ENCODE measurements at regions not wholly inside any gene's neighbourhood (a gene's known extent, or its start where the extent isn't known, plus 50 kb on each side); places are given as distances from the start of the nearest gene placed in this dataset.
"Not testable (repeated sequence)": the region's sequence is repeated elsewhere in the genome, so short reads cannot be mapped to it uniquely, and the experiment has no call there.

- no peak for DNase-seq (ENCODE audit: low read depth)
These were observed 448.9 kb upstream of the ERCC4 start for GRCh38 chr16:13471036-13471435.

DNA sequence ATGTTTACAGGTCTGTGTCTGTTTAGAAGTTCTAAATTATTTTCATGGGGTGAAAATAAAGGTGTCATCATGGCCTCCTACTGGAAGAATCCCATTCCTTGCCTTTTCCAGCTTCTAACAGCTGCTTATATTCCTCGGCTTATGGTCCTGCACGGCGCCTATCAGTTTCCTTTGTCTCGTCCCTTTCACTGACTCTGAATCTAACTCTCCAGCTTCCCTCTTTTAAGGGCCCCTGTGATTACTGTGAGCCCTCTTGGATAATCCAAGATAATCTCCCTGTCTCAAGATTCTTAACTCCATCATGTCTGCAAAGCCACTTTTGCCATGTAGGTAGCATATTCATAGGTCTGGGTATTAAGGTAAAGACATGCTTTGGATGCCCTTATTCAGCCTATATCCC lies 441.0 kb upstream of the ERCC4 start:
- no peak for DNase-seq (ENCODE audit: low read depth)

DNA sequence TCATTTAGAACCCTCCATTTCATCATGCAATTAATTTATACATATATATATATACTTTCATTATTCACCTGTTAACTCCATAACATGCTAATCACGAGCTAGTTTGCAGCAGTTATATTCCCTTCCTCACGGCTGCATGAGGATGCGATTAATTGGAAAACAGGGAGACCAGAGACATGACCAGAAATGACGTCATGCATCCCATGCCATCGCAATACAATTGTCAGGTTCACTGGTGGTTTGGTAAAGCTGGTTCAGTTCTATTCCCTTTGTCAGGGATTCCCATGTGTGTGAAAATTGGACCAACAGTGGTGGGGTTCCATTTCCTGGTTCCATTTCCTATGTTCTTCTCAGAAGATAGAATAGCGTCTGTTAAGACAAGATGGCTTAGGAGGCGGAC lies 440.4 kb upstream of the ERCC4 start:
- DNase-seq (ENCODE audit: low read depth) = no peak

- DNase-seq (ENCODE audit: low read depth) = no peak
These were observed 439.2 kb upstream of the ERCC4 start for GRCh38 chr16:13480801-13481200.

GRCh38 chr16:13483121-13483520 lies 436.8 kb upstream of the ERCC4 start:
- DNase-seq (ENCODE audit: low read depth) = no peak

GRCh38 chr16:13489416-13489815 lies 430.5 kb upstream of the ERCC4 start:
- DNase-seq (ENCODE audit: low read depth) = not testable (repeated sequence)

- DNase-seq (ENCODE audit: low read depth) = no peak
These were observed 427.9 kb upstream of the ERCC4 start for GRCh38 chr16:13492046-13492445.

DNA sequence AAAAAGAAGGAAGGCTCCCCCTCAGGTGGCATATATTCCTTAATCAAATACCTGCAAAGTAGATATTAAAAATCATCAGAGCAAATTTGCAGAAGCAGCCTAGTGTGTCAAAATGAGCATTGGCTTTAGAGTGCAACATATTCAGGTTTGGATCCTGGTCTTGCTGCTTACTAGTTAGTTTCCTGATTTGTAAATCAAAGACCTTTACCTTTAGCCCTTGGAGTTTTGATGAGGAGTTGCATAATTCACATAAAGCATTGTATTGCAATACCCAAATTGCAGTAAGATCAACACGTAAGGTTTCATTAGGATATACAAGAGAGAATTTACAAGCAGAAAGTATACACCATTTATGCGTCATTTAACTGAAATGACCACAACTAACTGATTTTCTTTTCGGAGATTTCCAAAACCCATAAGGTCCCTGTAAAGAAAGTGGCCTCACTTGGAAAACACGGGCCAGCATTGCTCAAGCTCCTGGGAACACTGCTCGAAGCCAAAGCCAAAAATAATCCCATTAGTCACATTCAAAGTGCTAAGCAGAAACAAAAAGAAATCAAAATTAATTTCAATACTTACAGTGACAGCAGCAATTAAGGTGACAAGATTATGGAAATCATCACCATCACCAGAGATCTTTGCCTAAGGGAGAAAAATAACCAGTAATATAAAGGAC lies 415.9 kb upstream of the ERCC4 start:
- no peak for DNase-seq (ENCODE audit: low read depth)

DNA sequence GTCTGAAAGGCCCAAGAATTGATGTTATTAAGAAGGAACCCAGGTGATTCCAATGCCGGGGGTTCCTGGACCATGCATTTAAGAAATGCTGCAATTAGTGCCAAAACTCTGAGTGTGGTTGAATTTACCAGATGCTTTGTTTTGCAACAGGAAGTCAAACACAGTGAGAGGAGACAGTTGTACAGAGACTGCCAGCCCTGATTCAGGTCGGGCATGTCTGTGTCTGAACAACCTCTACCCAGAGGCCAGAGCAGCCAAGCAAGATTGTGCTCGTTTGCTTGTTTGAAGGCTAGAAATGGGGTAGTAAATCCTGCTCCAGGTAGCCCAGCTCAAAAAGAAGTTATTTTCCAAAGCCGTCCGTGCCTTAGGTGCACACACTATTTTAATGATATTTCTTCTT lies 412.4 kb upstream of the ERCC4 start:
- no peak for DNase-seq (ENCODE audit: low read depth)

- no peak for DNase-seq (ENCODE audit: low read depth)
These were observed 409.4 kb upstream of the ERCC4 start for GRCh38 chr16:13510425-13511151.

DNA sequence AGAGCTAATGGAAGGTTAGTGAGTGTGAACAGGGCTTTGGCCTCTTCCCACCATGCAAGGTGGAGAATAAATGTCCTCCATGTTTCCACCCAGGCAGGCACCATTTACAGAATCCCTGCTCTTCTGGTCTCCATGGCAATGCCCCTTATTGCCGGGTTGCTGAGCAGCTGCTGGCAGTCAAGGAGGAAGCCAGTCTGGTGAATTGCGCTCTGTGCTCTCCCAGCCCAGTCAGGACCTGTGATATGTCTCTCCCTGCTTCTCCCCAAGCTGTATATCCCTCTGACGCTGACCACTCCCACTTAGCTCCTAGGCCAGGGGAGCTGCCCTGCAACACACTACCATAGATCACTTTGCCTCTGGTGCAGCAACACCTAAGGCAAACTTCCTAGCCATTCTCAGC lies 402.1 kb upstream of the ERCC4 start:
- DNase-seq (ENCODE audit: low read depth) = no peak

DNA sequence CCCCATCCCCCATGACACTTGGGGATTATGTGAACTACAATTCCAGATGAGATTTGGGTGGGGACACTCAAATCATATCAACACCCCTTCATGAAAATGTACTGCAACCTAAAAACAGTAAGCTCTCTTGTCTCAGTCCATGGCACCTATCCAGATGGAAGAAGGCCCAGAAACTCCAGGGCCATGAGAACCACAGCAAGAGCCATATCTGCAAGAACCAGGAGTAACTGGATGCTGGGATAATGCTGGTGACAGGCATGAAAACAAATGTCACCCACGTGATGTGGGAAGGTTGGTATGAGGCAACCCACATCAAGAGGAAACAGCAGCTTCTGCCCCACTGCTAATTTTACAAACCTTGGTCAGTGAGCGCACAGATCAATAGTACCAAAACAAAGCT lies 400.1 kb upstream of the ERCC4 start:
- DNase-seq (ENCODE audit: low read depth) = no peak

DNA sequence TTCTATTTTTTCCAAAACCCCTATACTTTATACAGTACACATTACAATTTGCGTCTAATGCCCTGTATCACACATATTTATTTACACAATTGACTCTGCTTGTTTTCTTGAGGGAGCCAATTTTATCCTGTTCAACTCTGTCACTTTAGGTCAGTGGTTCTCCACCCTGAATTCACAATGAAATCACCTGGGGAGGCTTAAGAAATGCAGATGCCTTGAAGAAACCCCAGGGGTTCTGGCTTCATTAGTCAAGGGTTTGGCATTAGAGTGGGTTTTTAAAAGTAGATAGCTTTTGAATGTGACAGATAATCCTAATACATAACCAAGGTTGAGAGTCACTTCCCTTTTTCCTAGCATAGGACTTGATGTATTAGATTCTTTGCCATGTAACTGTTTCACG lies 398.6 kb upstream of the ERCC4 start:
- no peak for DNase-seq (ENCODE audit: low read depth)

DNA sequence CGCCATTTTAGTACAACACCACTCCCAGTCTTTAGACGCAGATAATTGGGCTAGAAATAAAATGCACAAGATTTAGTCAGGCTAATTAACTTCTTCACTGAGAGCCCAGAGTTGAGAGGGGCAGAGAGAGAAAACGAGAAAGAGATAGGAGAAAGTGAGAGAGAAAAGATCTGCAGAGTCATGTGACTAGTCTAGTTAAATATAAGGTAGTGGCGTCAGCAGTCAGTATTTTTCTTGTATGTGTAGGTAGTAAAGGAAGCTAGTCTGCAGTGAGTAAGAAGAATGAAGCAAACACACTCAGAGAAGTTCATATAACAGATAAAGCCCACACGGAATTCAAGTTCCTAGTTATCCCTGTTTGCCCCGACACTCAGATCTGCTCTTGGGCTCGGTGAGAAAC lies 392.6 kb upstream of the ERCC4 start:
- no peak for DNase-seq (ENCODE audit: low read depth)

- no peak for DNase-seq (ENCODE audit: low read depth)
These were observed 391.3 kb upstream of the ERCC4 start for GRCh38 chr16:13528691-13529090.

DNA sequence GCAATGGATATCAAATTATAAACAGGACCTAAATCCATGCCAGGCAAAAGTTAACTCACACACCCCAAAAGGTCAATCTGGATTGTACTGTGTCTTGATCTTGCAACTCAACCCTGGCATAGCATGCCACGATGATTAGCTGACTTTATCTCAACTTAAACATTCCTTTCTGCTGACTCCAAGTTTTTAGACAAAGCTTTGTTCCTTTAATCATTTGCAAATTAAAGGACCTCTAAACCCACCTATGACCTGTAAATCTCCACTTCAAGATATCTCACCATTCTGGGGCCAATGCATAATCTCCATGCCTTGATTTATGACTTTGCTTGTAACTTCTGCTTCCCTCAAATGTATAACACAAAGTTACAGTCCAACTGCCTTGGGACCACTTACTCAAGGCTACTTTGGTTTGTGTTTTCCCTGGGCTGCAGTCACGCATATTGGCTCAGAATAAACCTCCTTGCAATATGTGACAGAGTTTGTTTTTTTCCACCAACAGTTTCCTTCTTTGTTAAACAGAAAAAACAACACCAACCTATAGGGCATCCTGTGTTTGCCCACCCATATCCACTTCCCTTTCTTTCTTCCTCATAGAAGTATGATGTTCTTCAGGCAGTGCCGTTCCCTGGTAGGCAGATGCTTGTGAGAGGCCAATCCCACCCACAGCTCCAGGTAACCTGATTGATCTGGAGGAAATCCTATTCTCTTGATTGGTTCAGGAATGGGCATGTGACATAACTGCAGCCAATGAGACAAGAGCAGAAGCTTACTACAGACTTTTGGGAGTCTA lies 390.6 kb upstream of the ERCC4 start:
- DNase-seq (ENCODE audit: low read depth) = no peak

- DNase-seq (ENCODE audit: low read depth) = no peak
These were observed 379.2 kb upstream of the ERCC4 start for GRCh38 chr16:13540771-13541170.

DNA sequence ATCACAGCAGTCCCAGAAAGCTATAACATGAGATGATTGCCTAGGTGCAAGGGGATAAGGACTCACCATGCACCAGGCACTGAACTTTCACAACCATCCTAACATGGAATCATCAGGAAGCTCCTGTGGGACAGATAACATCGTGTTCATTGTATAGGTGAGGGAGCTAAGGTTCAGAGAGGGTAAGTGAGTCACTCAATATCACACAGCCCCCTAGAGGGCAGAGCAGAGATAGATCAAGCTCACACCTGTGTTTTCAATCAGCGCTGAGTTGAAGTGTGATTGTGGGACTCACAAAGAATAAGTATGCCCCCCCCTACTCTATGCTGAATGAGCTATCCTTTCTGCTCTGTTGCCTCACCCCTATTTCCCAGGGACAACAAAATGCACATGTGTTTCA lies 377.7 kb upstream of the ERCC4 start:
- no peak for DNase-seq (ENCODE audit: low read depth)

- no peak for DNase-seq (ENCODE audit: low read depth)
These were observed 376.1 kb upstream of the ERCC4 start for GRCh38 chr16:13543850-13544249.

GRCh38 chr16:13545271-13545670 lies 374.7 kb upstream of the ERCC4 start:
- DNase-seq (ENCODE audit: low read depth) = no peak

- no peak for DNase-seq (ENCODE audit: low read depth)
These were observed 369.7 kb upstream of the ERCC4 start for GRCh38 chr16:13550254-13550653.

GRCh38 chr16:13552062-13552959 lies 367.6 kb upstream of the ERCC4 start:
- no peak for DNase-seq (ENCODE audit: low read depth)

Data from non-pigmented ciliary epithelial cell (primary cell).